DMS114 treated with DMSO at 0.1 percent for 48 hours (cell line): ENCODE measurements at regions not wholly inside any gene's neighbourhood (a gene's known extent, or its start where the extent isn't known, plus 50 kb on each side); places are given as distances from the start of the nearest gene placed in this dataset.

Source experiments
- DNase-seq: peaks from one replicate; lab custom pipeline; 2025; ENCODE audit not compliant: unreplicated experiment; lab: John Stamatoyannopoulos, UW

DNA sequence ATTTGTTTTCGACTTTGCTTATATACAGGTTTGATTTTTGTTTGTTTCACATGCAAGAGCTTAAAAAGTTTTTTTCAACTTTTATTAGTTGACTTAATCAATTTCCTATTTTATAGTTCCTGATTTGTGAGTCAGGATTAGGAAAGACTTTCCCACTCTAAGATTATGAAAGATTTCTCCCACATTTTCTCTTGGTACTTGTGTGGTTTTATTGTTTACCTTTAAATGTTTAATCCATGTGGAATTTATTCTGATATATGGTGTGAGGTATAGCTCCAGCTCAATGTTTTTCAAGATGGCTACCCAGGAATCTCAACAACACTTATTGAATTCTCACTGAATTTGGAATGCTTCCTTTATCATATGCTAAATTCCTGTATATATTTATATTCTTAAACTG lies 117.8 kb upstream of the LGALSL start:
- no peak for DNase-seq

DNA sequence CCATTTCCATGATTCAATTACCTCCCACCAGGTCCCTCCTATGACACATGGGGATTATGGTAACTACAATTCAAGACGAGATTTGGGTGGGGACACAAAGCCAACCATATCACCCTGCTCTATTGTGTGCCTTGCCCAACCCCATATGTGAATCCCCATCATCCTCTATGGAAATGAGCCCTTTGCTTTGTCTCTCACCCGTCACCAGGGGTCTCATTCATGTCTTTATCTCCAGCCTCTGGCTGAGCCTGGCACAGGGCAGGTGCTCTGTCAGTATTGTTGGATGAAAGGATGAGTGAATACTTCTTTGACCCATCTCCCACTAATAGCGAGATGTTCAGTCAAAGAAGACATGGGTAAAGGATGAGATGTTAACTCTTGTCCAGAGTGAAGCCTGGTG lies 116.6 kb upstream of the LGALSL start:
- no peak for DNase-seq

DNA sequence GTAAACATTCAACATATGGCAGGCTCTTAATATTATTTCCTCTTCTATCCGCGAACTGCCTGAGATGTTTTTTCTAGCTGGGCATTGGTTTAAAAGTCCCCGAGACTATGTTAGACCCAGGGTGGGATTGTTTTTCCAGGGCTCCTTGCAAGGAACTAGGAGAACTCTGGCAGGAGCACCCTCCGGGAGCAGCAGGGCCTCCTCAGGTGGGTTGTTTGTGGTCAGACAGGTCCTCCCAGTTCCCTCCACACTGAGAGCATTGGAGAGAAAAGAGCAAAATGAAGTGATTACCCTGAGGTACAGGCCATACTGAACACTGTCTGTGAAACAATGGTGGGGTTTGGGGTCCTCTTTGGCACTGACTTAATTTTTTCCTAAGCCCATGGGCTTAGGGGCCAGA lies 115.9 kb upstream of the LGALSL start:
- DNase-seq: no peak

DNA sequence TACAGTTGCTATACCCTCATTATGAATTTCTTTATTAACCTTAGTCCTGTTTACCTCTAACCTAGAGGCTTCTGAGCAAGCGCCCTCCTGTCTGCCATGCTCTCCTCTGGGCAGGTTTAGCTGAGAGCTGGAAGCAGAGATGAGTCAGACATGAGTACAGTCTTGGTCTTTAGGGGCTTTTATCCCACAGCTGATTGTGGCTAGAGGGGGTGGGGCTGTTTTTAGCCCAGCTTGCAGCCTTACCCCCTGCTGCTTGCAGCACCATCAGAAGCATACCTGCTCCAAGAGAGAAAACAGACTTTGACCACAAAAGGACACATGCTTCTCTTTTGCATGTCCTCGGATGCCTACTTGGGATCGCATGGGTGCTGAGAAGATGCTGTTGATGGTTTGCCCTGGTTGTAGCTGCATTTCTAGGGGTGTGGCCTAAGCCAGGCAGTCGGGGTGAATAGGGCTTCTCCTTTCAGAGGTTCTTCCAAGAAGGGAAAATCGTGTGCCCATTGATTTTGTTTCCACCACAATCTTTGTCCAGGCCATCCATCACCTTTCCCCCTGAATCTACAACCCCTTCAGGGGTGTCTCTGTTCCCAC lies 115.0 kb upstream of the LGALSL start:
- DNase-seq: no peak

DNA sequence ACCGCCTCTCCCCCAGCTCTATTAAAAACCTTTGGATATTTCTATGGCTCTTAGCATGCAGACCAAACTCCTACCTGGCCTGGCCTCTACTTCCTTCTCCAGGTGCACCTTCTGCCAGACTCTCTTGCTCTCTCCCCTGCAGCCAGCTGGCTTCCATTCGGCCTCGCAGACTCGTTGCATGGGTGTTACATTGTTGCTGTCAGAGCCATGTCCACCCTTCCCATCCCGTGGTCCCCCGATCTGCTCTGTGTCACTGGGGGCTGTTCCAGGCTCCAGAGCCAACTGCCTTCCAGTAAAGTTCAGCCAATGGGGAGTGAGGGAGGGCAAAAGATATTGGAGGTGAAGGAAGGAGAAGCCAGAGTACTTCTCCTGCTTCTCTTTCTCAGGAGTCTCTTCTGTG lies 112.5 kb upstream of the LGALSL start:
- no peak for DNase-seq

DNA sequence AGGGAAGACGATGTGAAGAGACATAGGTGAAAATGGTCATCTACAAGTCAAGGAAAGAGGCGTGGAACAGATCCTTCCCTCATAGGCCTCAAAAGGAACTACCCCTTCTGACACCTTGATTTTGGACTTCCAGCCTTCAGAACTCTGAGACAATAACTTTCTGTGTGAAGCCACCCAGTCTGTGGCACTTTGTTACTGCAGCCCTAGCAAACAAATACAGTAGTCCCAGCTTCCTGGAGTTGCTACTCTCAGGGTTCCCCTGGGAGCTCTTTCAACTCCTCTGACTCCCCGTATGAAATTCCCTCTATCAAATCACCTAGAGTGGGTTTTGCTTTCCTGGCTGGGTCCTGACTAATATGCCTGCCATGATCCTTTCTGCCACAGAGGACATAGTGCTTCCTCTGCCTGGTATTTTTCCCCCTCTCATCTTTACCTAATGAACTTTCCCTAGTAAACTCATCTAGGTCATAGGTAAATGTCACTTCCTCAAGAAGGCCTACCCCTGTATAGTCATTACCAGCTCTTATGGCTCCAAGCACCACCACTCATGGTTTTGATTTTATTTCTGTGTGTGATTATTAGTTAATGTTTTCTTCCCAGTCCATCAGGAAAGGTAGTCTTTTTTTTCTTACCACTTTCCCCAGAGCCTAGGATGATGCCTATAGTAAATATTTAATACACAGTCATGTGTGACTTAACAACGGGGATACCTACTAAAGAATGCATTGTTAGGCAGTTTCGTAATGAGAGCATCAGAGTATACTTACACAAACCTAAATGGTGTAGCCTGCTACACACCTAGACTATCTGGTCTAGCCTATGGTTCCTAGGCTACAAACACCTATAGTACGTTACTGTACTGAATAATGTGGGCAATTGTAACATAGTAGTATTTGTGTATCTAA lies 111.5 kb upstream of the LGALSL start:
- no peak for DNase-seq

DNA sequence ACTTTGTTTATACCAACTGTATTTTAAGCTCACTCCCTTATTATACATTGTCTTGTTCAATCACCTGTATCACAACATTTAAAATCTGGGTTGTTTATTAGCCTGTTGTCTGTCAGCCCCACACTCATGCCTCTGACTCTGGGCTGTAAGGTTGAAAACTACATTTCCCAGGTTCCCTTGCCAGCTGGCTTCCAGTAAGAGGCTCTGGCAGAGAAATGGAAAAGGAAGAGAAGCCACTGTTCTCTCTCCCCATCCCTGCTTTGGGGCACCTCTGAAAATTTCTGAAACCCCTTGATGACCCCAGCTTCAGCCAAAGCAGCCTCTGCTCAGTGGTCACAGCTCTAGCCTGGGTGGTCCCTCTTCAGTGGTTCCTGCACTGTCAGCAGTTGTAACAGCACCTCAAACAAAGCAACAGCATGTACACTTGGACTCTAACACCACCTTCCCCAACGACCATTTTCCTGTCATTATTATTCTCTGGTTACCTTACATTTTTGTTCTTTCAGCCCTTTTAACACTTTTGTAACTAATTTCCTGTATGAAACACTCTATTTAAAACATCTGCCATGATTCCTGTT lies 108.9 kb upstream of the LGALSL start:
- no peak for DNase-seq

DNA sequence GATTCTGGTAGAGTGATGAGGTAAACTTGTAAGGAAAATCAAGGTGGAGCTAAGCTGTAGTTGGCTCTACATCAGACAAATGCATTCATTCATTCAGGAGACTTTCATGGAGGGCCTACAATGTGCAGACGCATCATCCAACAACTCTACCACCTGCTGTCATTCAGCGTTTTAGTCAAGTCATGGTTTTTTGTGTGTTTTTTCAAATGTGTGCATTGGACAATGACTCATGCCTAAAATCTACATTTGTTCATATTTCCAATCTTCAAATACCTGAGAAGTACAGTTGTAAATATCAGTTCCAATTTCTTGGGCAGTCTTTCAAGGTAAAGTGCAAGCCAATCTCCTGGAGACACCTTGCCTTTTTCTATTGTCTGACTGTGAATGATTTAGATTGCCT lies 108.0 kb upstream of the LGALSL start:
- DNase-seq: no peak

DNA sequence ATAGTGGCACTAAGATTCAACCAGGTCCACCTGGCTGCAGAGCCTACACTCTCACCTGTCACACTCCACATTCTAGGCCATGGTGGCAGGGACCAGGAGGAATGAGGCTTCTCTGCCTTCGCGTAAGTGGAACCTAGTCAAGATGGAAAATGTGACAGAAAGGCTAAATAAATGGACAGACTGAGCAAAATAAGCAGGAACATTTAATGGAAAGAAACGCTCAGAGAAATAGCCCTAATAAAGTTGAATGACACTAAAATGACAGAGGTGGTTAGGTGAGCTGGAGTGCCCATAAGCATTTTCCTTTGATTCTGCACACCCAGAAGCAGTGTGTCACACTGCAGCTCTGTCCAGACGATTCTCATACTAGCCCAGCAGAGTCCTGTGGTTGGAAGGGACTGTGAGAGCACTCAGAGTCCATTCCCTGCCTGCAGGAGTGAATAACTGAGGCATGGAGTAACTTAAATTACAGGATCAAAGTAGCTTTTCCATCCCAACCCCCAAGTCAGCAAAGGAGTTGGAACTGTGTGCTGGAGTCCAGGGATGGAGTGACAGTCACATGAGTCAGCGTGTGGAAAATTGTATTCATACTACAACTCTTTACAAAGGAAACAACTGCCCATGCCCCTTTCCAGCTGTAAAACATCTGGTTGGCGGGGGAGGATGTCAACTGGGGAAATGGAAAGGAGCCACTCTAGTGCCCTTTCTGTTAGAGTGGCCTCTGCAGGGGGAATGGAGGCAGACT lies 105.4 kb upstream of the LGALSL start:
- DNase-seq: no peak

DNA sequence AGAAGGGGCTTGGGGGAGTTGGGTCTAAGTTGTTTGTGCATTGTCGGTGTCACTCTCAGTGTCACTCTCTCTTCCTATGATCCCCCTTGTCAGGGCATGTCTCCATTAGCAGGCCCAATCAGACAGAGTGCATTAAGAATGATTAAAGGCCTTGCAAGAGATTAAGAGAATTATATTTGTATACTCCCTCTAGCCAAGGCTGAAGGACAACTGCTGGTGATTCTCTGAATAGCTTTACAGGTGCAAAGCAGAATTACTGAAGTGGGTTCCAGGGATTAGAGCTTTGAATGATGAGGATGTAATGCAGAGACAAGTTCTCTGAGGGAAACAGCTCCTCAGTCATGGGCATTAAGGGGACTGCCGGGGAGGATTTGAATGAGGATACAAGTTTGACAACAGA lies 104.8 kb upstream of the LGALSL start:
- DNase-seq: no peak

DNA sequence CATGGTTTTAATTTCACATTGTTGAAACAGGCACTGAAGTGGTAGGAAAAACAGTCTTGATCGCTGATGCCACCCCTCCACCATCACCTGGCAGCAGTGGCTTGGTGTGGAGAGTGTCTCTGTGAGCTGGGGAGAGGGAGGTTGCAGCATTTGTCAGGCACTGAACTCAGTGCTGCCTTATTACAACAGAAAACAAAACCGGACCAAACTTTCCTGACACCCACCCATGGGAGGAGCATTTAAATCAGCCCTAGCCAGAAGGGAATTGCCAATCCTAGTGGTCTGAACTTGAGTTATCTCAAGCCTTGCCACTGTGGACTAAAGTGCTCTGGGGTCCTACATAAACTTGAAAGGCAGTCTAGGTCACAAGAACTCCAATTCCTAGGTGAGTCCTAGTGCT lies 103.0 kb upstream of the LGALSL start:
- DNase-seq: no peak

DNA sequence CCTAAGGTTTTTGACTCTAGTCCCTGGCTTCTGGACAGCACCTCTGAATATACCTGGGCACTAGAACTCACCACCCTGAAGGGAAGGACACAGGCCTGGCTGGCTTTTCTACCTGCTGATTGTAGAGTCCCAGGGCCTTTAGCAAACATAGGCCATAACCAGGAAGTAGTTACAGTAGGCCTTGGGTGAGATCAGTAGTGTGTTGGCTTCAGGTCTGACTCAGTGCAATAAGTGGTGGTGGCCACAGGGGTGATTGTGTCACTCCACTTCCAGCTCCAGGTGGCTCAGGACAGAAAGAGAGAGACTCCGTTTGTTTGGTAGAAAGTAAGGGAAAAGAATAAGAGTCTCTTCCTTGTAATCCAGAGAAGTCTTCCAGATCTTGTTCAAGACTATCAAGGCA lies 101.7 kb upstream of the LGALSL start:
- DNase-seq: no peak

DNA sequence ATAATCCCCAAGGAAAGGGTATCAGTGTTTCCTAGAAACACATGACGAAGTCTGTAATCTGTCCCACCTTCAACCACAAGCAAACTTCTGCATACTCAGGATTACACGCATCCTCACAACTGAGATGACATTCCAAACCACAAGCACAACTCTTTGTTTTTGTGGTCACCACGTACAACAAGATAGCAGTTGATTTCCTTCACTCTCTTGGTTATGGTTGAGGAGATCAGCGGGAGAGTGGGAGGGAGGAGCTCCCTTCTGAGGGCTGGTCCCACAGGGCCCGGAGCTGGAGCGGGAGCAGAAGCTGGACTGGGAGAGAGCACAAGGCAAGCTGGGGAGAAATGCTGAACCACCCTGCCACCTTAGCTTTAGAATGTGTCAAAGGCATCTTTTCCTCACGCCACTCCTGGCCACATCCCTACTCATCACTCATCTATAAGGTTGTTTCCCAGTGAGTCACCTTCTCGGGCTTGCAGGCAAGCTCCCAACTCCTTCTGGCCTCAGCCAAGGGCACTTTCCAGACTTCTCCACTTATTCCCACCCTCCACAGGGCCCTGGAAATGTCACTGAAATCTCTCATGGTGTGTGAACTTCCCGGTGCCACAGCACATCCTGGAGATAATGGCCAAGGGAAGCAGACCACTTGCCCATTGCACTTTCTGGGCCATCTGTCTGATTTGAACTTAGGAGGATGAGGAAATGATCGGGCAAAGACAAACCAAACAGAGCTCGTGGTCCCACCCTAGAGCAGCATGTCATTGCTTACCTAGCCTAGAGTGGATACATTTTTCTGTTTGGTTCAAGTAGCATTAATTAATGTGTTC lies 98.9 kb upstream of the LGALSL start:
- no peak for DNase-seq

DNA sequence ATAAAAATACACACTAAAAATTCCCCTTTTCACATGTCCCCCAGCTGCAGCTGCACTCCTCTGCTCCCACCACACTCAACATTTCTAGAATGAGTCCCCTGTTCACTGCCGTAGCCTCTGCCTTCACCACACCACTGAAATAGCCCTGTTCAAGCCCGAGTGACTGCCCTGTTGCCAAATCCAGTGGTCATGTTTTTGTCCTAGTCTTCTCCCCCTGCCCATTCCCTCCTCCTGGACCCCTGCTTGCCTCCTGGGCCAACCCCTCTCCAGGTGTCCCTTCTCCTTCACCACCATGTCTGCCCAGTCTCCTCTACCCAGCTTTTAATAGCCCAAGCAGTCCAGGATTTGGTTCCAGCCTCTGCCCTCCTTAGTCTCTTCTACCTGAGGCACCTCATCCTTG lies 97.1 kb upstream of the LGALSL start:
- no peak for DNase-seq

DNA sequence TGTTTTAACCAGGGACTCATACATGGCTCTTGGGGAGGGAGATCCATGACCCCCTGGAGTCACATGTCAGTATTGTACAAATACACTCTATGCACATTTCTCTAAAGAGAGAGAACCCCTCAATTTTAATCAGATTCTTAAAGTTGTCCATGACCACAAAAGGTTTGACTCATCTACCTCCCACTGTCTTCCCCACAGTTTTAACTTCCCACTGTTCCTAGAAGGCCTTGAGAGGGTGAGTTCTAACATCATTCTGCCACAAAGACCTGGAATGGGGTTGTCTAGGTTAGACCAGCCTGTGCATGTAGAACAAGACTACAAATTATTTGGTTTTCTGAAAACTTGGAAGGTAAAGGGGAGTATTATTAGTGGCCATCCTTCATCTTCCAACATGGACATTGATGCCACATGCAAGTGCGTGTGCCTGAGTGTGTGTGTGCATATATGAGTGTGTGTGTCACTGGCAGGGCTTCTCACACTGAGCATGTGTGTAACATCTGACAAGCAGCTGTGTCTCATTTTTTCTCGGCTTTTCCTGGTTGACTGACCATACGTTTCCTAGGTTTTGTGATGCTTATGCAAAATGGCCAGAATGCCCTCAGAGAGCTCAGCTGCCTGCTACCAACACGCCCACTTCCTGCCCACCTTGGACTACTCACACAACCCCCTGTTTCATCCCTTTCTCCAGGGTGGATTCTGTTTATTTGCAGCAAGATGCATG lies 94.6 kb upstream of the LGALSL start:
- DNase-seq: no peak

DNA sequence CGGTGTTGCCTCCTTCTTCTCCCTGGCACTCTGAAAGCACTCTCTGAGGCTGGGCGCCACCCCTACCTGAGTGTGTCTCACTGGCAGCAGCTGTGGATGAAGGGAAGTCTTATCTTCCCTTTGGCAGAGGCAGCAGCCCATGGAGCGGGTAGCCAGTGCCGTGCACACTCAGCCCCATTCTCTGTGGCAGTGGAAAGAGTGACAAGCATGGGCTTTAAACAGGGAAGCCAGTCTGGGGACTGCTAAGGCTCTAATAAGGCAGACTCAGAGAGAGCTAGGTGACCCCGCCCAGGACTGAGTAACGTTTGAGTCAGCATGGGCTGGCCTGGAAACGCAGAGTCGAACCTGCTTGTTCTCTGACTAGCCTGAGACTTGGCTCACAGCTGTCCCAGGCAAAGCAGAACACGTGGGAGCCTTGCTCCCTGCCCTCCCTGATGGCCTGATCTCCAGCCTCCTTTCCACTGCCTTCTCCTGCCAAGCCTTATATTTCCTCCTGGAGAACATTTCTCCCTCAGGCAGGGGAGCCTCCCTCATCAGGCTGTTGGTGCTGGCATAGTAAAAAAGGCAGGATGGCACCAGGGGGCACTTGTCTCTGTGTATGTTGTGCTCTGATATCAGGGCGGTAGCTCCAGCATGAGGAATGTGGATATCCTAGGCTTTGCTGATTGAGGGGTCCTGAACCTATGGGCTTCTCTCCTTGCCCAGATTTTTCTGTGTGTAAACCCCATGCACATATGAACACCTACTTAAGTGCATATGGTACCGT lies 93.9 kb upstream of the LGALSL start:
- no peak for DNase-seq

DNA sequence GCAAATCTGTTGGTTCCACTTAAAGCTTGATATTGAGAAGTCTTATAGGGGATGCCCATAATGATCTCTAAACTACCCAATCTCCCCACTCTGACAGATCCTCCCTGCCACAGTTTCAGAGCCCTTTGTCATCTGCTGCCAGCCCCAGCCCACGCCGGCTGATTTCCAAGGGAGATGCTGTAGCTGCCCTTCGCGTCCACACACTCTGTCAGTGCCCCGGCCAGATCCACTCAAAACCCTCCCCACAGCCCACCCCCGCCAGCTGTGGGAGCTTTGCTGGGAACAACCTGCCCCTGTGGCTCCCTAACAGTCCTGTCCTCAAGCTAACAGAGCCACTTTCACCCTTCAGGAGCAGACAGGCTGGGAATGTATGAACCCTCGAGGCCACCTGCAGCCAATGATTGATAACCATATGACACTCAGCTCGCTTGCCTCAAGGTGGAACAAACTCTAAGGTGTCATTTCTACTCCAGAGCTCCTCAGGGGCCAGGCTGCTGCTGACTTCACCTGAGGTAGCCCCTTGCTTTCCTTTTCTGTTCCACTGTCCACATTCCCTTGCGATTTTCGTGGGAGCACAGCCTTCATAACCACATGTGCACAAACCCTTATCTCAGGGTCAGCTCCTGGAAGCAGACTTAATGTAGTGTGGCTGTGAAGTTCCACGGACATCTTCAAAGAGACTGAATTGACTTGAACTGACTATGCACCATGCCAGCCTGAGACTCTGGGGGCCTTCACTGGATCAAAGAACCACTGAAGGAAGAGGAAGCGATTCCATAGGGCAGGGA lies 92.6 kb upstream of the LGALSL start:
- no peak for DNase-seq

DNA sequence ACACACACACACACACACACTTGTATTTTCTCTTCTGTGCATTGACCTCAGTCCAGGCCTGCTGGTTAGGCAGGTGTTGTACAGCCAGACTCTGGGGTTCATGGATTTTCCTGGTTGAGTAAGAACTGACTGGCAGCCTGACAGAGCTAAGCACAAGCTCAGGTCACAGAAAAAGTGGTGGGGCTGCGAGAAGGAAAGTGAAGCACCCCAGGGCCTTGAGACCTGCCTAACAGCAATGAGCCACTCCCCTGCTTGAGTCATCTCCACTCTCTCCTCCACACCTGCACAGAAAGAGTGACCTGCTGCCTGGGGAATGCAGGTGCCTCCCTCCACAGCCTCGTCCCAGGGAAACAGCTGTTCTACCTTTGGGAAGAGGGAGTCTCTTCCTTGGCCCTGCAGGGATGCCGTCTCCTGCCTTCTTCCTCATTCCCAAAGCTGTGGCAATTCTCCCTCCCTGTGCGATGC lies 91.4 kb upstream of the LGALSL start:
- no peak for DNase-seq

DNA sequence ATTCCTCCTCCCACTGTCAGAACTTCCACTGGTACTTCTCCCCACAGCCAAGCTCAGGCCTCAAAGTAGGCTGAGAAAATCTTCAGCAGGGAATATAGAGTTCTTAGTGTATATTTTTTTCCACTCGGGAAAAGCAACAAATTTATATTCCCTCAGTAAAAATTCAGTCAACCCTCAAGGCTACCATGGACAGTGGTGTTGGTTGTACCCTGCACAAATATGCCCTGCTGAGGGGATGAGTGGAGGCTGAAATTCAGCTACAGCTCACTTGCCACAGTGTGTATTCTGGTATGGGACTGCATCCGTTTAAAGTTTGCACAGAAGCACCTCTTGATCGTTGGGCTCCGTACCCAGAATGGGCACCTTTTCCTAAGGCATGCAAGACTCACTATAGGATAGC lies 90.8 kb upstream of the LGALSL start:
- no peak for DNase-seq
